ENCODE measurements at regions not wholly inside any gene's neighbourhood (a gene's known extent, or its start where the extent isn't known, plus 50 kb on each side); places are given as distances from the start of the nearest gene placed in this dataset.

- CTCF ChIA-PET: no interaction called here
- no peaks in the 10 kb centered on the region for H4K20me1 ChIP-seq (replicated peaks; ENCODE audit: control insufficient read depth, extremely low read depth, insufficient read depth, low read length)
- H3K9ac ChIP-seq (replicated peaks; ENCODE audit: extremely low read depth, insufficient read depth, low read length): no peak overlapping the region
- no peaks in the 10 kb centered on the region for H3K79me2 ChIP-seq (ENCODE audit: control insufficient read depth, insufficient read depth, low read length)
- no peaks in the 10 kb centered on the region for H3K27me3 ChIP-seq (ENCODE audit: control insufficient read depth in 2 of 2, insufficient read depth in 2 of 2, low read length in 2 of 2)
- DNase-seq (ENCODE audit: low read depth, low spot score) (no peak), FAIRE-seq (no peak)
- H3K9me3 ChIP-seq (replicated peaks; ENCODE audit: control insufficient read depth, insufficient read depth, low read length): peaks cover 2% of the 10 kb centered on the region
- no peaks in the 10 kb centered on the region for H3K36me3 ChIP-seq (ENCODE audit: control insufficient read depth in 2 of 2, extremely low read depth in 1 of 2, insufficient read depth in 2 of 2, low read length in 2 of 2)
- TF ChIP-seq, protein P1, sequence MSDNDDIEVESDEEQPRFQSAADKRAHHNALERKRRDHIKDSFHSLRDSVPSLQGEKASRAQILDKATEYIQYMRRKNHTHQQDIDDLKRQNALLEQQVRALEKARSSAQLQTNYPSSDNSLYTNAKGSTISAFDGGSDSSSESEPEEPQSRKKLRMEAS (IDR thresholded peaks at IDR 0.05; ENCODE audit: insufficient read depth, insufficient read length): no peak
- TF ChIP-seq GATA2 (IDR thresholded peaks at IDR 0.05; ENCODE audit: insufficient read depth, insufficient read length, low read depth, low read length): no peak
- TF ChIP-seq POLR2A (IDR thresholded peaks at IDR 0.05; ENCODE audit: low read depth, low read length): no peak
- peak; percentile 20 for TF ChIP-seq JUN (IDR thresholded peaks at IDR 0.05; ENCODE audit: borderline replicate concordance, insufficient read depth, insufficient read length, low read depth)
- TF ChIP-seq FOS (IDR thresholded peaks at IDR 0.05; ENCODE audit: borderline replicate concordance, insufficient read depth, low read length): no peak
- no peak overlapping the region for H2AFZ ChIP-seq (ENCODE audit: low read depth, low read length)
- no TSS peak for BruUV-seq (replicated peaks)
- dilution Hi-C loops (cut with MboI; ENCODE audit: extremely low pct_ligation_motif_present, low sequenced_read_pairs) (no loop called here), intact Hi-C loops (cut with micrococcal nuclease) (no loop called here)
- no peaks in the 10 kb centered on the region for H3K4me1 ChIP-seq (ENCODE audit: control insufficient read depth, extremely low read depth, insufficient read depth, low read length)
- no peak overlapping the region for H3K27ac ChIP-seq (ENCODE audit: insufficient read depth, low read depth, low read length)
- H3K4me2 ChIP-seq (ENCODE audit: insufficient read depth, low read length): no peak overlapping the region
- no peaks in the 10 kb centered on the region for H3K9me1 ChIP-seq (replicated peaks; ENCODE audit: control insufficient read depth, extremely low read depth, insufficient read depth, low read length)
- no peak overlapping the region for H3K4me3 ChIP-seq (replicated peaks in 1 of 3; ENCODE audit: insufficient read depth in 1 of 3, low read depth in 1 of 3, low read length in 3 of 3)
- POLR2A ChIA-PET: no interaction called here
These were observed 194.9 kb downstream of the ARRDC4 start for GRCh38 chr15:98155356-98155755.

DNA sequence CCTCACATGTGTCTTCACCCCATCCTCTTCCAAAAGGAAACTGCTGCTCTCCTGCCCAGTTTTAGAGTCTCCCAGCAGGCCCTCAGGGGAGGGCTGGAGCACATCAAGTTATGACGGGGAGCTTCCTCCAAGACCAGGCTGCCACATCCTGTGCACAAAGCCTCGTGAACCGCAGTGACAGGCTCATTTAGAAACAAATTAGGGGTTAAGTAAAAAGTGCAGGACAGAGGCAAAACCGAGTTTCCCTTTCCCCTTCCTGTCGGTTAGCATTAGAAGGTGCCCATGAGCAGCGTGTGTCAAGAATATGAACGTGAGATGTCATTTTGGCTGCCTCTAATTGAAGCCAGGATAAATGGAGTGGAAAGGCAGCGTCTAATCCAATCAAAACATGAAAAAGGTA lies 199.7 kb downstream of the ARRDC4 start:
- Histone ChIP-seq H2AFZ (ENCODE audit: low read depth, low read length) (no peak overlapping the region), H3K4me2 (ENCODE audit: insufficient read depth, low read length) (no peak overlapping the region), H3K9me1 (replicated peaks; ENCODE audit: control insufficient read depth, extremely low read depth, insufficient read depth, low read length) (no peaks in the 10 kb centered on the region), H3K4me1 (ENCODE audit: control insufficient read depth, extremely low read depth, insufficient read depth, low read length) (no peaks in the 10 kb centered on the region), H3K27me3 (ENCODE audit: control insufficient read depth in 2 of 2, insufficient read depth in 2 of 2, low read length in 2 of 2) (no peaks in the 10 kb centered on the region), H3K79me2 (ENCODE audit: control insufficient read depth, insufficient read depth, low read length) (no peaks in the 10 kb centered on the region), H4K20me1 (replicated peaks; ENCODE audit: control insufficient read depth, extremely low read depth, insufficient read depth, low read length) (no peaks in the 10 kb centered on the region), H3K36me3 (ENCODE audit: control insufficient read depth in 2 of 2, extremely low read depth in 1 of 2, insufficient read depth in 2 of 2, low read length in 2 of 2) (no peaks in the 10 kb centered on the region), H3K9me3 (replicated peaks; ENCODE audit: control insufficient read depth, insufficient read depth, low read length) (peaks cover 6% of the 10 kb centered on the region), H3K9ac (replicated peaks; ENCODE audit: extremely low read depth, insufficient read depth, low read length) (no peak overlapping the region), H3K4me3 (replicated peaks in 1 of 3; ENCODE audit: insufficient read depth in 1 of 3, low read depth in 1 of 3, low read length in 3 of 3) (no peak overlapping the region), H3K27ac (ENCODE audit: insufficient read depth, low read depth, low read length) (no peak overlapping the region)
- TF ChIP-seq POLR2AphosphoS5 (IDR thresholded peaks at IDR 0.05; ENCODE audit: insufficient read depth, low read depth, low read length): no peak
- intact Hi-C loops (cut with micrococcal nuclease): no loop called here
- no peak for FAIRE-seq
- no peak for DNase-seq (ENCODE audit: low read depth, low spot score)
- dilution Hi-C loops (cut with MboI; ENCODE audit: extremely low pct_ligation_motif_present, low sequenced_read_pairs): no loop called here
- POLR2A ChIA-PET: no interaction called here
- no TSS peak for BruUV-seq (replicated peaks)
- CTCF ChIA-PET: no interaction called here
